DLD1 (cell line): ENCODE measurements at regions not wholly inside any gene's neighbourhood (a gene's known extent, or its start where the extent isn't known, plus 50 kb on each side); places are given as distances from the start of the nearest gene placed in this dataset.

ENCODE experiments used
- in situ Hi-C: cut with HindIII; loops from 2 replicates; pipeline ENCODE4 v1.10.0; 2017; ENCODE audit warnings: low sequenced_read_pairs

GRCh38 chr7:32273297-32273696 lies 203.1 kb upstream of the PDE1C start:
- in situ Hi-C loops: no loop called here

- in situ Hi-C loops: loop anchor here (5.0 kb wide), 2 partner anchors 50 to 75 kb away; no protein-coding TSS in a partner anchor
Measured at GRCh38 chr7:32266932-32267475, 196.8 kb upstream of the PDE1C start.

- in situ Hi-C loops: loop anchor here (5.0 kb wide), 2 partner anchors 47 to 78 kb away; no protein-coding TSS in a partner anchor
Measured at GRCh38 chr7:32264702-32265284, 194.6 kb upstream of the PDE1C start.

- in situ Hi-C loops: no loop called here
Measured at GRCh38 chr7:32263611-32264010, 193.4 kb upstream of the PDE1C start.

GRCh38 chr7:32262315-32262714 lies 192.1 kb upstream of the PDE1C start:
- in situ Hi-C loops: no loop called here

DNA sequence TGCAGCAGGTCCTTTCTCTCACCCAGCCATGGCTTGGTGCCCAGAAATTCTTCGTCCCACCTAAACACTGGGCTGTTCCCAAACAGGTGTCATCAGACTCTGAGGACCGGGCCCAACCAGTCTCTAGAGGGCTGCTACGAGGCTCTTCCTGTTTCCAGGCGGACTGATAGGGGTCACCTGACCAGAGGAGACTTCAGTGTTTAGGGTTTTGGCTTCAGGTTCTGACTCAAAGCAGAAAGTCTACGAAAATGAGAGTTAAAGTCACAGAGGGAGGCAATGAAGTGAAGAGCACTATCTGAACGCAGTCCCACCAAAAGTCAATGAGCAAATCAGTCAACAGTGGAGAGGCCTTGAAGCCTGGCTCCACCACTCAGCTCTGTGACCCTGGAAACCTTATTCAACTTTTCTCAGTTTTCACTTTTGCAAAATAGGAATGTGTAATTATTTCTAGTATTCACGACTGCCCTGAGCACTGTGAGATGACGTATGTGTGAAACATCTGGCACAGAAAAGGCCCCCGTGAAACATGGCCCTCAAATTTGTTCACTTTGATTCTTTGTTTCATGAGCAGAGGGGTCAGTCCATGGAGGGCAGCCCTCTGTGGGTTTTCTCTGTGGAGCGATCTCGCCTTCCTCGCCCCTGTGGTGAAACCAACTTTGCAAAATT lies 189.9 kb upstream of the PDE1C start:
- in situ Hi-C loops: no loop called here

DNA sequence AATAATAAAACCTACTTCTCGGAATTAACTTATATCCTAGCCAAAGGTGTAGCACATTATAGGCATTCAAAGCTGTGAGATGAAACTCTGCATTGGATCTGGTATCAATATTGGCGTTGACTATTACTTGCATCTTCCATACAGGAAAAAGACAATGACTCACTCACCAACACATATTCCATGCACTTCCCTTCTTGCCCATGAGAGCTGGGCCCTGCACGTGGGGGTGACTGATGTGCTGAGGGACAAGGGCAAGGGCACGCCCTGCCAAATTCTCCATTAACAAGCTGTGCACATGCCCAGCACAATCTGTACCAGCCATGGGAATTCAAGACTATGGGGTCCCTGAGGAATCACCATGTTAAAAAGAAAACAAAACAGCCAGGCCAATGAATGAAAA lies 188.1 kb upstream of the PDE1C start:
- in situ Hi-C loops: no loop called here

DNA sequence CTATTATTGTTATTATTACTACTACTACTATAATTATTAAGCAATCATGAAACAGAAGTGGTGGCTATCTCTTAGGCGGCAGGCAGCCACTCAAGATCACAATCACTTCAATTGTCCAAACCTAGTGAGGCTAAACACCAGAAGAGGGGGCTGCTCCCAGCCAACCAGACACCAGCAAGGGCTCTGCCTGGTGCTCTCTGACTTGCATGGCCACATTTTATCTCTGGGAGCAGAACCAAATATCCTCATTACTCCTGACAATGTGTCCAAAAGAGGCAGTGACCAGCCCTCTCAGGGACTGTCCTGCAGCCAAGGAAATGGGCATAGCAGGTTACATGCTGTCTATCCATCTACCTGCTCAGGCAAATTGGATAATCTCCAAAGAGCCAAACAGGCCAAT lies 187.4 kb upstream of the PDE1C start:
- in situ Hi-C loops: no loop called here

GRCh38 chr7:32256811-32257210 lies 186.6 kb upstream of the PDE1C start:
- in situ Hi-C loops: no loop called here

DNA sequence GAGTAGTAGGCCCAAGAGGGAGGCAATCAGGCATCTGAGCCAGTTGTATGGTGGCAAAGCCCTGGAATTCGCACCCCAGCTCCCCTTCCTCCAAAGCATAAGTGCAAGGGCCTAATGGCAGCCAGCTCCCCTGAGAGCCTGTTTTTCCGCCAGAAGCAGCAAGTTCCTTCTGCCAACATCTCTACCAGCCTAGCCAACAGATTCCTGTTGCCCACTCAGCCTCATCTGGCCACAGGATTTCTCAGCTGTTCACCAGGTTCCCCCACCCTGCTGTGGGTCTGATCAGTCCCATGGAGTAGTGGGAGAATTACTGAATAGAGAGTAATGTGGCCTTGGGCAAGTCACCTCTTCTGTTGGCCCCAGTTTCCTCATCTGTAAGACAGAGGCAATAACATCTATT lies 186.2 kb upstream of the PDE1C start:
- in situ Hi-C loops: no loop called here

- in situ Hi-C loops: no loop called here
Measured at GRCh38 chr7:32255036-32255435, 184.8 kb upstream of the PDE1C start.

DNA sequence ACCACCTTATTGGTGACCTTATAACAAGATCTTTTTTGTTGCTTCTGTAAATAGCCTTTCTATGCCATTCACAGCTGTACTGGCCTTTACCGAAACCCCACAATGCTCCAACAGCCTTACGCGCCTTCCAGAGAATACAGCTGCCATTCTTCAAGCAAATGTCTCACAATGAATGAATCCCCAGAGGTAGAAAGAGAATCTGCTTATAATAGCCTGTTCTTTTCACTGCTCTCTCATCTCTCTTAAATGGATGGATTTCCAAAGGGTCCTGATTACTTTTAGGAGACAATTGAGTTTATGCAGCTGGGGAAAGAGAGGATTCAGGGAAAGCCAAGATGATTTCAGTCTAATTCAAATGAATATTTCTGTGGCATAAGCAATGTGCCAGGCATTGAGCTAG lies 183.1 kb upstream of the PDE1C start:
- in situ Hi-C loops: no loop called here

DNA sequence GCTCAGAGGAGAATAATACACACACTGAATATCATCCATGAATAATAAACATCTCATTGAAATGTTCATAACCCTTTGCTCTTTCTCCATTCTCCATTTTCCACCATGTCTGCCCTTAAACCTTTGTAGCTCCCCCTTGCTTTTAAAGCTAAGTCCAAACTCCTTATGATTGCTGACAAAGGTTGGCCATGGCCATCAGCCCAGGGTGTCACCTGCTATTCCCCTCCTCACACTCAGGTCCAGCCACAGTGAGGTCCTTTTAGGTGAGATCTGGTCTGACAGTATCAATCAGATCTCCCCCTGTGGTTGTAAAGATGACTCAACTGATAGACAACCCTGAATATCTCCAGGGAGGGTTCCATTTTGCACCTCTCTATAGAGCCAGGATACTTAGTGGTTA lies 181.5 kb upstream of the PDE1C start:
- in situ Hi-C loops: no loop called here

GRCh38 chr7:32250471-32251260 lies 180.5 kb upstream of the PDE1C start:
- in situ Hi-C loops: no loop called here

GRCh38 chr7:32250003-32250402 lies 179.8 kb upstream of the PDE1C start:
- in situ Hi-C loops: no loop called here

DNA sequence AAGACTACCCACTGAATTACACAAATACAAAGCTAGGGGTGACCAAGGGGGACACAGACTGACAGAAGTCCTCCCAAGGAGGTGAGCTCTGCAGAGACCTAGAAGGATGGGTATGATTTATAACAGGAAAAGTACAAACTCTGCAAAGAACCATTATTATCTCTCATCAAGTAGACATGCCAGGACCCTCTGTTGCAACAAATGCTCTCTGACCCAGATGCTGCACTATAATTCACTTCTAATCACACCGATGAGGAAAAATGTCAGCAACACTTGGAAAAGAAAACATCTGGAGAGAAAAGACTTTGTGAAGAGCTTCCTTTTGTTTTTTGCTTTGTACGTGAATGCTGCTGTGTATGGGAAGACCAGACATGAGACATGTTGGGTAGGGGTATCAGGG lies 178.3 kb upstream of the PDE1C start:
- in situ Hi-C loops: no loop called here

DNA sequence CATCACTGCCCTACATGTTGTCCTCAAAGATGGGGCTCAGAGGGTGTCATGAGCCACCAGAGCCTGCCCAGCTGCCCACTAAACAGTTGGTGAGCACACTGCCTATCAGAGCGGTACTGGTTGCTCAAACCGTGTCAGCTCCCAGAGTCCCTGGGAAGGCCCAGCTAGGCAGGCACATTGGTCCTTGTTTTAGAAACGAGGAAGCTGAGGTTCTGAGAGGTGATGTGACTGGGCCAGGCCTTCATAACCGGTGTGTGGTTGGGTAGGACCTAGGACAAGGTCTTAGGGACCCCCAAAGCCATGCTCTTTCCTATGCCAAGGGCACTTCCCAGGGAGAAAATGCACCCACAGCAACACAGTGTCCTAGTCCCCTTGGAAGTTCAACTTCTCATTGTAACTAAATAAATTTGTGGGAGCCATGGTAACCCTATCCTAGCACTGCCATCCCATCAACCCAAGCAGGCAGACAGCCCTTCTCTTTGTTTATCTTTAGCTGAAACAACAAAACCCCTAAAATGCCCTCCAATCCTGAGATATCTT lies 174.7 kb upstream of the PDE1C start:
- in situ Hi-C loops: no loop called here

- in situ Hi-C loops: no loop called here
Measured at GRCh38 chr7:32243687-32244290, 173.6 kb upstream of the PDE1C start.

DNA sequence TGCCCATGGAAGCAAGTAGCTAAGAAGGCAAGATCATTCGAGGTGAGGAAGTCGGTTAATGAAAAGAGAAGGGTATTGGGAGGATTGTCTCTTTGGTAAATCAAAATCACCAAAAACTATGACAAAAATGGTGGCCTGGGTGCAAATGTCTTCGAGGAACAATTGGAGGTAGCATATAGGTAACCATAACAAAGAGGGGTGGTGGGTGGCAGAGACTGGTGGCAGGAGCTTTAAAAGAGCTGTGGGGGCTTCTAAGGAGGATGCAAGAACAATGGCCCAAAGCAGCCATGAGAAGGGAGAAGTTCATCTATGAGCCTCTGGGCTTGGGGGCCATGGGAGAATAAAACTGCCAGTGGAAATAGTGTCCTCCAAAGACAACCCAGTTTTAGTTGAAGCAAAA lies 172.2 kb upstream of the PDE1C start:
- in situ Hi-C loops: no loop called here

GRCh38 chr7:32241636-32242035 lies 171.4 kb upstream of the PDE1C start:
- in situ Hi-C loops: no loop called here

DNA sequence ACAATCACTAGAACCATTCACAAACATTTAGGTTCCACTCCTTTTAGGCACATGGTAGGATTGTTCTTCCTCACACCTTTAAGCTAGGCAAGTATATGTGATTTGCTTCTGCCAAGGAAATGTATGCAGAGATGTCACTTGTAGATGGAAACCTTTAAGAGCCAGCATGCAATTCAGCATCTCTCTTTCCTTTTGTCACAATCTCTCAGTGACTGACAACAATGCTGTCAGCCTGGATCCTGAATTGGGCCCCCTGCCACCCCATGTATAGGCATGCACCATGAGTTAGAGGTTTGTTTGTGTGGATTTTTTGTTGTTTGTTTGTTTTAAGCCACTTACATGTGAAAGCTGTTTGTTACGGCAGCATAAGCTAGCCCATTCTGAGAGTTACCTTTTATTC lies 169.6 kb upstream of the PDE1C start:
- in situ Hi-C loops: no loop called here
